NAMALWA (cell line): ENCODE measurements at regions not wholly inside any gene's neighbourhood (a gene's known extent, or its start where the extent isn't known, plus 50 kb on each side); places are given as distances from the start of the nearest gene placed in this dataset.

Experiments used
- DNase-seq: peaks from one replicate; pipeline ENCODE4 v3.0.0-alpha.2; 2015; ENCODE audit warnings: low spot score

- no peak for DNase-seq
Measured at GRCh38 chr18:26741758-26742157, 123.7 kb downstream of the AQP4 start.

- no peak for DNase-seq
Measured at GRCh38 chr18:26741048-26741447, 124.5 kb downstream of the AQP4 start.

GRCh38 chr18:26740396-26740795 is 125.1 kb downstream of the AQP4 start:
- DNase-seq: no peak

DNA sequence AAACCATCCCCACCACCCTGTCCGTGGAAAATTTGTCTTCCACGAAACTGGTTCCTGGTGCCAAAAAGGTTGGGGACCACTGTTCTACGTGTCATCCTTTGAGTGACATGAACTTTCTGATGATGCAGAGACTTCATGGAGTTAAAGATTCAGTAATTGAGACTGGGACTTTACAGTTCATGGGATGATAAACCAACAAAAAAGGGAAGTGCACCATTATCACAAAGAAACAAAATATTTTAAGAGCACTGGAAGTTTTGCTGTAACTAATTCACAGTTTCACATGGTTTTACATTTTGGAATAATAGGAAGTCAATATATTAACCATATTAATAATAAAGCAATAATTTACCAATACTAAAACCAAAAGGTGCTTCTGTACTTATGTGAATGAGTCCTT is 126.8 kb downstream of the AQP4 start:
- no peak for DNase-seq

- no peak for DNase-seq
Measured at GRCh38 chr18:26736301-26736700, 129.2 kb downstream of the AQP4 start.

- no peak for DNase-seq
Measured at GRCh38 chr18:26734760-26735159, 130.7 kb downstream of the AQP4 start.

- DNase-seq: no peak
Measured at GRCh38 chr18:26729449-26729848, 136.1 kb downstream of the AQP4 start.

GRCh38 chr18:26729008-26729407 is 136.5 kb downstream of the AQP4 start:
- no peak for DNase-seq

- no peak for DNase-seq
Measured at GRCh38 chr18:26723981-26724380, 141.5 kb downstream of the AQP4 start.

- no peak for DNase-seq
Measured at GRCh38 chr18:26722565-26722931, 143.0 kb downstream of the AQP4 start.

- no peak for DNase-seq
Measured at GRCh38 chr18:26721854-26722564, 143.5 kb downstream of the AQP4 start.

DNA sequence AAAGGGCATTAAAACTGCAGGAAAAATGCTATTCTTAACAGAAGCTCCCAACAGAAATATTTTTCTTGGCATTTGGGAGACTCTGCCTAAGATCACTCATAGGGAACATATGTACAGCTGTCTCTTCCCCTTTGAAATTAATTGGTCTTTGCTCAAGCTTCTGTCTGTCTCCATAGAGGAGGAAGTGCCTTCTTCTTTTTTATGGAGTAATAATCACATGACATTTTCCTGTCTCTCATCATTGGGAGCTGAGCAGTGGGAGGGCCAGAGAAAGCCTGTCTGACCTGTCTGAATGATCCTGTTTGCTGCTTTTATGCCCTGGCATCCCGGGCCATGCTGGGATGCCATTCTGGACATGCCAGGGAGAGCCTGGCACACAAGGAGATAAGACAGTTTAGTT is 145.6 kb downstream of the AQP4 start:
- DNase-seq: no peak

DNA sequence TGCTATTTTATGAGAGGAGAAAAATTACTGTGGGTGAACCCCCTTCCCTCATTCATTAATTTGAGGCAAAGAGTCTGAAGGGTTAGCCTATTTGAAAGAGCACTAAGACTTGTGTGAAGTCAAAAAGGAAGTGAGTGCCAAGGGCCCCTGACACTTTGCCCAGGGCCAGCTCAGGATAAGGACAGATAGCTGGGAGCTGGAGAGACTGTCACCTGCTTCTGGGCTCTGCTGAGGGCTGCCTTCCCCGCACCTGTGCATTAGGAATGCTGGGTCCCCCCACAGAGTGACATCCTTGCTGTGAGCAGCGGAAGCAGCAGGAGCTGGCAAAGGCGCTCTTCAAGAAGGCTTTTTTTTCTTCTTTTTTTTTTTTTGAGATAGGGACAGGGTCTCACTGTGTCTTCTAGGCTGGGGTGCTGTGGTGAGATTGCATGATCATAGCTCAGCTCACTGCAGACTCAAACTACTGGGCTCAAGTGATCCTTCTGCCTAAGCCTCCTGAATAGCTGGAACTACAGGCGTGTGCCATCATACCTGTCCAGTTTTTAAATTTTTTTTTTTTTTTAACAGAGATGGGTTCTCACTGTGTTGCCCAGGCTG is 148.3 kb downstream of the AQP4 start:
- DNase-seq: no peak

DNA sequence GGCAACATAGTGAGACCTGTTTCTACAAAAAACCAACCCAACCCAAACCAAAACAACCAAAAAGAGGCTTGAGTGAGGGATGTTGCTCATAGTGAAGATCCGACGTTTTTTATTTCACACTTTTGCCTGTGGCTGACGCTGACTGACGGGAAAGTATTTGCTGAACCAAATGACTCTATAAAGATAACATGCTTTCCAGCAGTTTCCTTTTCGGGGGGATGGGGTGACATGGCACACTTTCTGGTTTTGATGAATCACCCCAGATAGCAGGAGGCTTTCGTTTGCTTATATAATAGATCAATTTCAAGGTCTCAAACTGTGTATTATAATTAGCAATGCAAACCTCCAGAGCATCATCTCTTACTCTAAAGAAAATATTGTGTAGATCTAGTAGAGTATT is 150.8 kb downstream of the AQP4 start:
- DNase-seq: no peak

- DNase-seq: no peak
Measured at GRCh38 chr18:26711756-26712155, 153.8 kb downstream of the AQP4 start.

- no peak for DNase-seq
Measured at GRCh38 chr18:26710470-26711096, 154.9 kb downstream of the AQP4 start.

DNA sequence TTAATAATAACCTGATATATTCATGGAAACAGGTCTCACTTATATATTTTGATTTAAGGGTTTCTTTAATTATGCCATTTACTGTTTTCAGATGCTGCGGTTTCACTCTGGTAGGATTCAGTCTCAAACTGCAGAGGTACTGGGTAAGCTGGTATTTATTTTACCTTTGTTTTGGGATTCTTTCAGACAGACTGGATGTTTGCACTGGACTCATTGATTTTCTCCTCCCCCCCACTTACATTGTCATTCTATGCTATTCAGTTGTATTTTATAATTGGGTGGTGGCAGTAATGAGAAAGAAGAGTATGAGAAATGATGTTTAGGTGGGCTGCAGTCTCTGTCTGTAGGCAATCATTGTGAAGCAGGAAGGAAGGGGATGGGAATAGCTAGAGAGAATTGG is 155.6 kb downstream of the AQP4 start:
- no peak for DNase-seq

DNA sequence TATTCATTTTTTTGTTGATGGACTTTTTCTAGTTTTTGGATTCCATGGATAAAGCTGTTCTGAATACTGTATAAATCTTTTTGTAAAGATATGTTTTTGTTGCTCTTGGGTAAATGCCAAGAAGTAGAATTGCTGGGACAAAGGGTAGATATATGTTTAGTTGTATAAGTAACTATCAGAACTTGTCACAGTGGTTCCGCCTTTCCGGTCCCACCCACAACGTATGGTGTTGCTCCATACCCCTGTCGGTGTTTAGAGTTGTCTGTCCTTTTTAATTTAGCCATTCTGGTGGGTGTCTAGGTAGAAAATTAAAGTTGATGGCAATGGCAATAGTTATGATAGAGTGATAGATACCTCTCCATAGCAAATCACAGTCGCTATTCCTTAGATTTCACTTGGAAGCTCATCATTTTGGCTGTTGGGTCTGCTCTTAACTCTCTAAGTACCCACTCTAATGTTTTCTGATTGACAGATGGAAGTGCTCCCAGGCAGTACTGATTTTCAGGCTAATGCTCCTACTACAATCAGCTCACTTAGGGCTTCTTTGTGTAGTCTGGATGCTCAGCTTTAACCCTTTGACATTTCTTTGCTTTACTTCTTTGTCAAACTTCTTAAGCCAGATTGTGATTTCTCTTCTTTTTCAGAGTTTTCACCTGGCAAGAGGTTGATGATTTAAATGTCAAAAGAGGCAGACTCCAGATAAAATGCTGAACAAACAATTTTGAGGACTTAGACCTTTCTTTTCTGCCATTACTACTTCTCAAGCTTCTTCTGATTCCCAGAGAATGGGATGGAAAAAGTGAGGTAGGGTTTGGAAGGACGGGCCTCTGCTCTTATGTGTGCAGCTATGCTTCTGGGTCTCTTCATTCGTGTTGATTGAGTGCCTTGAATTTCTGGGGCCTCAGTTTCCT is 156.4 kb downstream of the AQP4 start:
- DNase-seq: no peak

GRCh38 chr18:26706911-26707351 is 158.6 kb downstream of the AQP4 start:
- no peak for DNase-seq

- DNase-seq: no peak
Measured at GRCh38 chr18:26705757-26706156, 157.4 kb upstream of the KCTD1 start.

DNA sequence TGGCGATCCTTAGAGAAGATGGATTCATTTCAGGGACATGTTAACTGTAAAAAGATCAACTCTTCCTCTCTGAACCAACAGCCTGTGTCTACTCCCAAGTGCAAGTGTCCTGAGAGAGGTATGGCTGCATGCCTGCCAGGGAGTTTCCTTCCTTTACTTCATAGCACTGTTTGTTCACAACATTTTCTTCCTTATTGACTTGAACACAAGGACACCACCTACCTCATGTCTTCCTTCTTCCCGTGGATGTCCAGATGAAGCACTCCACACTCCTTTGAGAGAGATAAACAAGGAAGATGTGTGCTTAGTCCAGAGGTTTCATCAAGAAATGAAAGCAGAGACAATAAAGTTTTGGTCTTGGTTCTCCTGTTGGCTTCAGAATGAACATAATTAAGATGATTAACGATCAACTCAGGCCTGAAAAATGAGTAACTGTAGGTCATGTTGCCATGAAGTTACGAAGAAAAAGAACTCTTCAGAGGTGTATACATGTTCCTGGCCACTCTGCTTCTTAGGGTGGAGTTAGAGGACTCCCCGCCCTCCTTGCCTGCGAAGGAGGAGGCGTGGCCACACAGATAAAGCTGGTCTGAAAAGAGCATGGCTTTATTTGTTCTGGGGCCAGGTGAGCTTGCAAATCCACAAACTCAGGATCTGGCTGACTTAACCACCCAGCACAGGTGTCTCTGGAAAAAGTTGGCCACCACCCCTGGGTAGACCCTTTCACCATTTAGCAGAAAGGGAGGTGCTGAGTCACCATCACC is 155.0 kb upstream of the KCTD1 start:
- peak; percentile 7 for DNase-seq

GRCh38 chr18:26702086-26702485 is 153.7 kb upstream of the KCTD1 start:
- DNase-seq: no peak
